Heart left ventricle (tissue), 16 donors: ENCODE measurements at regions not wholly inside any gene's neighbourhood (a gene's known extent, or its start where the extent isn't known, plus 50 kb on each side); places are given as distances from the start of the nearest gene placed in this dataset.

ENCODE experiments used
- ATAC-seq, 4 donors: fragments of 200-7000 bp; cut with Tn5 transposase; one replicate each; pipeline ENCODE4 v1.9.1; 2020 to 2022; ENCODE audit warnings: moderate library complexity in 4 of 4, mild to moderate bottlenecking in 3 of 4, moderate number of reproducible peaks in 1 of 4
- DNase-seq, 5 donors: peaks; one replicate each; pipeline ENCODE4 v3.0.0-alpha.2; 2020
- H3K27ac ChIP-seq, 12 donors: fragments of 200-600 bp; sonication (generic) in 4 of 12; one replicate each; pipeline versions ENCODE4 v1.5.0 to v1.8.0; 2016 to 2022; ENCODE audit warnings: mild to moderate bottlenecking in 2 of 12
- H3K27me3 ChIP-seq, 9 donors: fragments of 200-600 bp; sonication (generic) in 2 of 9; one replicate each; pipeline versions ENCODE4 v1.5.1 to v1.8.0; 2016 to 2022; ENCODE audit warnings: mild to moderate bottlenecking in 3 of 9
- H3K36me3 ChIP-seq, 9 donors: fragments of 200-600 bp; sonication (generic) in 2 of 9; one replicate each; pipeline versions ENCODE4 v1.5.0 to v1.8.0; 2018 to 2022; ENCODE audit warnings: mild to moderate bottlenecking in 2 of 9
- H3K4me1 ChIP-seq, 12 donors: fragments of 200-600 bp; sonication (generic) in 4 of 12; one replicate each; pipeline versions ENCODE4 v1.5.0 to v1.8.0; 2016 to 2022; ENCODE audit warnings: mild to moderate bottlenecking in 3 of 12
- H3K4me3 ChIP-seq, 12 donors: fragments of 200-600 bp; sonication (generic) in 4 of 12; one replicate each; pipeline versions ENCODE4 v1.5.0 to v1.8.0; 2017 to 2022; ENCODE audit warnings: mild to moderate bottlenecking in 9 of 12, moderate library complexity in 4 of 12
- H3K9me3 ChIP-seq, 12 donors: fragments of 200-600 bp; sonication (generic) in 4 of 12; one replicate each; pipeline versions ENCODE4 v1.5.0 to v1.8.0; 2016 to 2022; ENCODE audit warnings: mild to moderate bottlenecking in 1 of 12
- POLR2A ChIP-seq, 2 donors: fragments of 450-650 bp; IDR thresholded peaks; one replicate each; pipeline ENCODE4 v1.6.1; 2017; ENCODE audit warnings: antibody characterized with exemption in 2 of 2, mild to moderate bottlenecking in 2 of 2, moderate library complexity in 2 of 2
- WGBS, 4 donors: extraction: QIAGEN DNeasy Blood & Tissue Kit in 2 of 4; methylation state at CpG; one replicate each; pipeline versions ENCODE4 v1.1.5 to v1.1.7; 2013 to 2018; 5-methylcytosine and 5-hydroxymethylcytosine counted together
- intact Hi-C, 10 donors: fragments of 100-400 bp; cut with DNase I; formaldehyde crosslinking; loops; one replicate each; pipeline versions ENCODE4 v1.11.1 to v1.14.2; 2022
- TF ChIP-seq, protein P1 (sequence below), 12 donors: fragments of 200-600 bp; sonication (generic) in 4 of 12; IDR thresholded peaks; one replicate each; pipeline versions ENCODE4 v1.5.0 to v1.8.0; 2018 to 2022; ENCODE audit warnings: antibody characterized with exemption in 12 of 12, mild to moderate bottlenecking in 5 of 12
- donor health status: ischemic (EF 13 %, LVEDD 7.1; RV severe dilation, severe dysfunction).
- donor health status: healthy with polysubstance abuse.
- donor health status: DM: no; HTN: yes; CAD: no.
- donor health status: DM: no; HTN: no; CAD: no.
- donor health status: ischemic (EF 25% LVEDD 6.9; RV normal size, moderate dysfunction).
- donor health status: ischemic (EF 25% LVEDD 5.7; RV mildly dilated, moderate dysfunction).
- donor health status: healthy.
- donor health status: DM: yes; HTN: yes; CAD: no.
- donor health status: ischemic (EF 35%, LVEDD 5.7; RV mildly dilated, moderate dysfunction).
- donor health status: nonischemic (EF 11% LVEDD 7.7; RV severe dilation, severe dysfunction).
- donor health status: DM: yes; HTN: yes; CAD: no.
- donor health status: PGD.
- donor health status: ischemic (EF 29% LVEDD 5.4; RV normal size, mild dysfunction).
- donor health status: nonischemic (EF 23%, LVEDD 6.1; RV moderate dilation, normal function).

DNA sequence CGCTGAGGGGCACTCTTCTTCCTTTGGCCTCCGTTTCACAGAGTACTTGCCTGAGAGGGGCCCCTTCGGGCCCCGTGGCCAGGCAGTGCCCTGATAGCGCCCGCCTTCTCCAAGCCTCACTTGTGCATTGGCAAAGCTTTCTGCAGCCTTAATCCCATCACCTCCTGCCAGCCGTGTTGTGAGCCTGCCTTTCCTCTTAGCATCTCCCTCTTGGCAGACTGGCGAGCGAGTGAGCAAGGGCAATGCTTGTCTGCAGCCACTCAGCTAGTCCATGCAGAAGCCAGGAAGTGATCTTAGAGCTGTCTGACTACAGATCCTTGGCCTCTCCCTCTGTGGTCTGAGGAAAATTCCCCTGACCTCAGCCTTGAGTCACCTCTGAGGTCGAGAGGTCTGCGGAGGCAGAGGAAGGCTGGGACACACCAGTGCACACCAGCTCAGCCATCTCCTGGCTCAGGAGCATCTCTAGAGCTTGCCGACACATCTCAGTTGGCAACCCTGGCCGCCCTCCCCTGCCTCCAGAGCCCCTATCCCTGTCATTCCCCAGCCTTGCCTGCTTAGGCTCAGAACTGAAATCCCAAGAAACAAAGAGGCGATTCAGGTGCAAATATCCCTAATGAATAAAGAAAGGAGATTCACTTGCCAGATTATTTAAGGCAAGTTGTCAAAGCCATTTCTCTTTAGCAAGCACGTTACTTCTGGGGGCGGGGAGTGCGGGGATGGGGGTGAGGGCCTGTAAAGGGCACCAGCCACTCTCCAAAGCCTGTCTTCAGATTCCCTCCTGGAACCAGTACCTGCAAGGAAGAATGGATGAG lies 143.5 kb upstream of the MAMLD1 start:
- H3K4me3 ChIP-seq, result no peak overlapping the region
- ATAC-seq (peak in 1 of 4 donors; percentile 33), DNase-seq (peak in 1 of 5 donors; percentile 38)
- H3K36me3 ChIP-seq, result no peaks in the 10 kb centered on the region
- H3K4me1 ChIP-seq, result no peaks in the 10 kb centered on the region
- no peak for TF ChIP-seq POLR2A (IDR thresholded peaks at IDR 0.05)
- TF ChIP-seq, protein P1, sequence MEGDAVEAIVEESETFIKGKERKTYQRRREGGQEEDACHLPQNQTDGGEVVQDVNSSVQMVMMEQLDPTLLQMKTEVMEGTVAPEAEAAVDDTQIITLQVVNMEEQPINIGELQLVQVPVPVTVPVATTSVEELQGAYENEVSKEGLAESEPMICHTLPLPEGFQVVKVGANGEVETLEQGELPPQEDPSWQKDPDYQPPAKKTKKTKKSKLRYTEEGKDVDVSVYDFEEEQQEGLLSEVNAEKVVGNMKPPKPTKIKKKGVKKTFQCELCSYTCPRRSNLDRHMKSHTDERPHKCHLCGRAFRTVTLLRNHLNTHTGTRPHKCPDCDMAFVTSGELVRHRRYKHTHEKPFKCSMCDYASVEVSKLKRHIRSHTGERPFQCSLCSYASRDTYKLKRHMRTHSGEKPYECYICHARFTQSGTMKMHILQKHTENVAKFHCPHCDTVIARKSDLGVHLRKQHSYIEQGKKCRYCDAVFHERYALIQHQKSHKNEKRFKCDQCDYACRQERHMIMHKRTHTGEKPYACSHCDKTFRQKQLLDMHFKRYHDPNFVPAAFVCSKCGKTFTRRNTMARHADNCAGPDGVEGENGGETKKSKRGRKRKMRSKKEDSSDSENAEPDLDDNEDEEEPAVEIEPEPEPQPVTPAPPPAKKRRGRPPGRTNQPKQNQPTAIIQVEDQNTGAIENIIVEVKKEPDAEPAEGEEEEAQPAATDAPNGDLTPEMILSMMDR (IDR thresholded peaks at IDR 0.05), result no peak
- peaks cover 0 to 8% (median 0%) of the 10 kb centered on the region in 9 donors for H3K27me3 ChIP-seq
- no peaks in the 10 kb centered on the region for H3K9me3 ChIP-seq
- intact Hi-C loops, result loop anchor here in 5 of 10 donors (10.0 kb wide), 4 partner anchors 145 to 275 kb away; partner anchors contain the start of gene MAMLD1 (in 3 of the 5)
- no peak overlapping the region for H3K27ac ChIP-seq
- 63 to 67% (median 63%) methylated on average over 13 to 17 of the region's 17 CpGs for WGBS, 4 donors

DNA sequence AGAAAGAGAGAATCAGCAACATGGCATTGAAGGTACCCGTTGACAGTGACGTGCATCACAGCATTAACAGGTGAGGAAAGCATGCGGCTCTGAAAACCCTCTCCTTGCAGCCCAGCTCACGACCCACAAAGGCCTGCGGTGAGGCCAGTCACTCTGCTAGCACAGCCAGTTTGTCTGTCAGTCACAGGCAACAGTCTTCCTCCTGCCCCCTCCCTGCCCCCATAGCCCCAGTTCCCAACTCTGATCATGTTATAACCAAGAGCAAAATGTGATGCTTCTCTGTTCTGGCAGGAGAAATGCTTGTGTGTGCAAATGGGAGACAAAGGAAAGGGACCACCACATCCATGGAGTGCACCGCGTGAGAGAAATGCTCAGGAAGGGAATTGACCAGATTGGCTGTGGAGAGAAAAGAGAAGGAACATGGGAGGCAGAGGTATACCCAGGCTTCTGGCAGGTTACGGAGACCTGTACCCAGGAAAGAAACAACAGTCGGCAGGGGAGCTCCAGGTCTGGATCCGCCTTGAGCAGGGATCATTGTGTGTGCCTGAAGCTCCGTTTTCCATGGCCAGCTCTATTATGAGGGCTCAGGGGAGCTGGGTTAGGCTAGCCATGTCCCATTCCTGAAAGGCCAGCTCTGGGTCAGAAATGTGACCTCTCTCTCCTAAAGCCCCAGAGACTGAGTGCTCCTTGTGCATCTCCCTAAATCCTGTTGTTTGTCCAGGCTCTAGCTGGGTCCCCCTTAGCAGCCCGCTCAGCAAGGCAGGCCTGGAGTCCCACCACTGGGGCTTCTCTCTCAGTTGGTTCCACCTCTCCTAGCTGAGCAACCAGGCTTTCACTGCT lies 139.7 kb upstream of the MAMLD1 start:
- whole genome bisulfite sequencing, 4 donors, result 76 to 94% (median 85%) methylated on average over 12 of the region's 12 CpGs
- Histone ChIP-seq H3K27me3 (peaks cover 0 to 12% (median 0%) of the 10 kb centered on the region in 9 donors), H3K36me3 (no peaks in the 10 kb centered on the region), H3K27ac (no peak overlapping the region), H3K4me1 (no peaks in the 10 kb centered on the region), H3K4me3 (no peak overlapping the region), H3K9me3 (no peaks in the 10 kb centered on the region)
- TF ChIP-seq, protein P1 (IDR thresholded peaks at IDR 0.05), result no peak
- no peak for TF ChIP-seq POLR2A (IDR thresholded peaks at IDR 0.05)
- ATAC-seq, result no peak
- intact Hi-C loops, result no loop called here
- no peak for DNase-seq

DNA sequence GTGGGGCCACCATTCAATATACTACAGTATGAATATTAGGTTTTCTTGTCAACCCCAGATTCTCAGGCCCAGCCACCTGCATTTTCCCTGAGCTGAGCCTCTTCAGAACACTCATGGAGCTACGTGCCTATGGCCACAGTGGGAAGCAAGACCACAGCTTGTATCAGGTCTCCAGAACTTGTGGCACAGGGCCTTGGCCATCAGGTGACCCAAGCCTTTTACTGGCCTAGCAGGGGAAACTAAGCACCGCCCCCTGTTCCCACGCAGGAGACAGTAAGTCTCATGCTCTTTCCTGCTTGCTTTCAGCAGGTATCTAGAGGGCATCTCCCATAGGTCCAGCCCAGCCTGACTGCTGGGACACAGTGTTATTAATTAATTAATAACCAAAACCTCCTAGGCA lies 138.4 kb upstream of the MAMLD1 start:
- 51 to 90% (median 78%) methylated on average over 3 of the region's 3 CpGs for WGBS, 4 donors
- Histone ChIP-seq H3K9me3 (no peaks in the 10 kb centered on the region), H3K4me1 (no peaks in the 10 kb centered on the region), H3K36me3 (no peaks in the 10 kb centered on the region), H3K27me3 (peaks cover 0 to 12% (median 0%) of the 10 kb centered on the region in 9 donors), H3K4me3 (no peak overlapping the region), H3K27ac (no peak overlapping the region)
- TF ChIP-seq, protein P1 (IDR thresholded peaks at IDR 0.05), result no peak
- no peak for TF ChIP-seq POLR2A (IDR thresholded peaks at IDR 0.05)
- intact Hi-C loops, result no loop called here
- ATAC-seq, result no peak
- no peak for DNase-seq

DNA sequence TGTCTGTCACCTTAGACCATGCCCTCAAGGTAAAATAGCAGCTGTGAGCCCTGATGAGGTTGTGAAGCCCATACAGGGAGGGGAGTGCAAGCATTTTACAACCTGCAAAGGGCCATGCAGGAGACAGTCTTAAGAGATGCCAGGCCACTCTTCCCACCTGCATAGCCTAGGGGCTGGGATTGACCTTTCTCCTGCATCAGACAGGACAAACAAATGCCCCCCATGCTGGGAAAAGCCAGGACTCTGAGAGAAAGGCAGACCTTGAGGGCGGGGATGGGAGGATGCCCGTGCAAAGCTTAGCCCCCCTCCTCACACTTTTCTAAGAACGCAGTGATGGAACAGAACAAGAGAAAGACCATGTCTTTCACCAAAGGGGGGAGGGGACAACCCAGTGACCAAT lies 137.9 kb upstream of the MAMLD1 start:
- DNase-seq, result no peak
- intact Hi-C loops, result no loop called here
- no peak overlapping the region for H3K27ac ChIP-seq
- no peaks in the 10 kb centered on the region for H3K4me1 ChIP-seq
- H3K27me3 ChIP-seq, result peaks cover 0 to 12% (median 0%) of the 10 kb centered on the region in 9 donors
- no peaks in the 10 kb centered on the region for H3K9me3 ChIP-seq
- ATAC-seq, result no peak
- WGBS, 4 donors, result 54 to 85% (median 78%) methylated on average over 3 of the region's 3 CpGs
- no peak for TF ChIP-seq POLR2A (IDR thresholded peaks at IDR 0.05)
- TF ChIP-seq, protein P1 (IDR thresholded peaks at IDR 0.05), result no peak
- H3K4me3 ChIP-seq, result no peak overlapping the region
- no peaks in the 10 kb centered on the region for H3K36me3 ChIP-seq
